GM23338 (cell line): ENCODE measurements at regions not wholly inside any gene's neighbourhood (a gene's known extent, or its start where the extent isn't known, plus 50 kb on each side); places are given as distances from the start of the nearest gene placed in this dataset.

Experiments used
- ATAC-seq: fragments of 200-7000 bp; cut with Tn5 transposase; 3 replicates; pipeline ENCODE4 v1.9.1; 2020
- DNase-seq: peaks from one replicate; pipeline ENCODE4 v3.0.0-alpha.2; 2015; ENCODE audit warnings: low spot score
- H2AFZ ChIP-seq: fragments of 200-600 bp; sonication (generic); 2 replicates; pipeline ENCODE4 v1.8.0; 2016; ENCODE audit warnings: antibody characterized with exemption, mild to moderate bottlenecking, moderate library complexity
- H3F3A ChIP-seq: fragments of 200-600 bp; sonication (generic); replicated peaks from 2 replicates; pipeline ENCODE4 v1.8.0; 2017; ENCODE audit warnings: antibody characterized with exemption, mixed run types, low read depth
- H3K27ac ChIP-seq: fragments of 200-600 bp; sonication (generic); 2 replicates; pipeline ENCODE4 v1.6.1; 2016; ENCODE audit warnings: low read depth
- H3K27me3 ChIP-seq: fragments of 200-600 bp; sonication (generic); 2 replicates; pipeline ENCODE4 v1.8.0; 2016; ENCODE audit warnings: mild to moderate bottlenecking, mixed run types, moderate library complexity; ENCODE audit not compliant: insufficient read depth
- H3K36me3 ChIP-seq: fragments of 200-600 bp; sonication (generic); 2 replicates; pipeline ENCODE4 v1.8.0; 2016; ENCODE audit warnings: mild to moderate bottlenecking; ENCODE audit not compliant: insufficient read depth
- H3K4me1 ChIP-seq: fragments of 200-600 bp; sonication (generic); 2 replicates; pipeline ENCODE4 v1.8.0; 2016; ENCODE audit warnings: mild to moderate bottlenecking, moderate library complexity; ENCODE audit not compliant: insufficient read depth
- H3K4me2 ChIP-seq: fragments of 200-600 bp; sonication (generic); 2 replicates; pipeline ENCODE4 v1.7.1; 2017; ENCODE audit warnings: mixed run types
- H3K4me3 ChIP-seq: fragments of 200-600 bp; sonication (generic); 2 replicates; pipeline ENCODE4 v1.6.1; 2016; ENCODE audit warnings: mixed run types
- H3K79me2 ChIP-seq: fragments of 200-600 bp; sonication (generic); replicated peaks from 2 replicates; pipeline ENCODE4 v1.8.0; 2017; ENCODE audit warnings: mild to moderate bottlenecking; ENCODE audit not compliant: insufficient read depth
- H3K9me2 ChIP-seq: fragments of 200-600 bp; sonication (generic); 2 replicates; pipeline ENCODE4 v1.8.0; 2017; ENCODE audit not compliant: insufficient read depth
- H4K20me1 ChIP-seq: fragments of 200-600 bp; sonication (generic); replicated peaks from 2 replicates; pipeline ENCODE4 v1.8.0; 2017; ENCODE audit warnings: mild to moderate bottlenecking; ENCODE audit not compliant: insufficient read depth
- H3K27ac Mint-ChIP-seq: 2 replicates; pipeline ENCODE4 v1.8.0; 2020; ENCODE audit warnings: inconsistent platforms, mild to moderate bottlenecking, moderate library complexity, mixed read lengths
- H3K27me3 Mint-ChIP-seq: 3 replicates; pipeline ENCODE4 v1.8.0; 2022; ENCODE audit warnings: low read depth, mild to moderate bottlenecking, moderate library complexity, mixed read lengths, inconsistent platforms; ENCODE audit not compliant: insufficient read depth, poor library complexity
- H3K36me3 Mint-ChIP-seq: 3 replicates; pipeline ENCODE4 v1.8.0; 2021; ENCODE audit warnings: low read depth, mild to moderate bottlenecking, inconsistent platforms, moderate library complexity, mixed read lengths
- H3K4me1 Mint-ChIP-seq: 3 replicates; pipeline ENCODE4 v1.8.0; 2020; ENCODE audit warnings: mild to moderate bottlenecking, inconsistent platforms, mixed read lengths
- H3K4me3 Mint-ChIP-seq: 3 replicates; pipeline ENCODE4 v1.8.0; 2021; ENCODE audit warnings: moderate library complexity, mild to moderate bottlenecking, inconsistent platforms, mixed read lengths
- H3K9me3 Mint-ChIP-seq: 3 replicates; pipeline ENCODE4 v1.8.0; 2020; ENCODE audit warnings: moderate library complexity, mild to moderate bottlenecking, inconsistent platforms, mixed read lengths
- CREB1 ChIP-seq: fragments of 250-450 bp; sonication (Bioruptor Pico); IDR thresholded peaks from 2 replicates; pipeline ENCODE4 v1.5.0; 2020; ENCODE audit warnings: low read depth, mild to moderate bottlenecking, moderate library complexity
- EZH2 ChIP-seq: fragments of 200-600 bp; sonication (generic); IDR thresholded peaks from one replicate; pipeline ENCODE4 v1.8.0; 2017; ENCODE audit warnings: antibody characterized with exemption, mild to moderate bottlenecking, low read depth; ENCODE audit not compliant: unreplicated experiment
- EZH2phosphoT487 ChIP-seq: fragments of 200-600 bp; sonication (generic); IDR thresholded peaks from one replicate; pipeline ENCODE4 v1.8.1; 2018; ENCODE audit warnings: antibody characterized with exemption; ENCODE audit not compliant: unreplicated experiment
- JUNB ChIP-seq: IDR thresholded peaks from one replicate; pipeline ENCODE4 v1.6.1; 2016; ENCODE audit warnings: antibody characterized with exemption; ENCODE audit not compliant: unreplicated experiment
- NANOG ChIP-seq: IDR thresholded peaks from 2 replicates; pipeline ENCODE4 v1.6.1; 2016; ENCODE audit warnings: antibody characterized with exemption, borderline replicate concordance
- POLR2AphosphoS5 ChIP-seq: IDR thresholded peaks from 2 replicates; pipeline ENCODE4 v1.6.1; 2016; ENCODE audit warnings: antibody characterized with exemption, low read depth
- STAT1 ChIP-seq: IDR thresholded peaks from one replicate; pipeline ENCODE4 v1.6.1; 2016; ENCODE audit warnings: antibody characterized with exemption; ENCODE audit not compliant: unreplicated experiment
- ZNF114 ChIP-seq: fragments of 250-450 bp; sonication (Bioruptor Pico); IDR thresholded peaks from 2 replicates; pipeline ENCODE4 v1.5.0; 2020; ENCODE audit warnings: mild to moderate bottlenecking, moderate library complexity
- ZNF331 ChIP-seq: fragments of 250-450 bp; sonication (Bioruptor Pico); IDR thresholded peaks from 2 replicates; pipeline ENCODE4 v1.5.0; 2020; ENCODE audit warnings: low read depth, mild to moderate bottlenecking, moderate library complexity
- TF ChIP-seq, protein P1 (sequence below): IDR thresholded peaks from one replicate; pipeline ENCODE4 v1.6.1; 2018; ENCODE audit warnings: antibody characterized with exemption; ENCODE audit not compliant: unreplicated experiment
- TF ChIP-seq, protein P2 (sequence below): fragments of 250-450 bp; sonication (Bioruptor Pico); IDR thresholded peaks from 2 replicates; pipeline ENCODE4 v1.5.0; 2020; ENCODE audit warnings: mild to moderate bottlenecking, moderate library complexity
- TF ChIP-seq, protein P3 (sequence below), 2 experiments: fragments of 200-600 bp in 1 of 2; sonication (generic) in 1 of 2; conservative IDR thresholded peaks; 2 replicates each; pipeline versions ENCODE4 v1.5.1 to v1.6.1; 2016 to 2017; ENCODE audit warnings: antibody characterized with exemption in 2 of 2, low read depth in 2 of 2, mild to moderate bottlenecking in 2 of 2, moderate library complexity in 1 of 2
- TF ChIP-seq, protein P4 (sequence below): IDR thresholded peaks from 2 replicates; pipeline ENCODE4 v1.6.1; 2016; ENCODE audit warnings: antibody characterized with exemption

DNA sequence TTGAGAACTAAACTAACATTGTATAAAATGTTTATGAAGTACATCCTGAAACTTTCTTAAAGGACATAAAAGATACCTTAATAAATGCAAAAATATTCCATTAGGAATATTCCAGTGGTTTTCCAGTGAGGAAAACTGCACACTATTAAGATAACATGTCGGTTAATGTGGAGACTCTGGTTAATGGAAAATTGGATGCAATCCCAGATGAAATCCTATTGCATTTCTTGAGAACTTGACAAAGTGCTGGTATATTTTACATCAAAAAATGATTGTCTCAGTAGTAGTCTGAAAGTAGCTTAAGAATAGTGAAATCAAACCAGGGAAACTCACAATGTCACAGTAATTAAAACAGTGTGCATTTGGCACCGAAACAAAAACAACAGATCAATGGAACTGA lies 202.5 kb upstream of the MON1B start:
- no peaks in the 10 kb centered on the region for H3K27me3 ChIP-seq
- H3K4me1 ChIP-seq = no peaks in the 10 kb centered on the region
- no peaks in the 10 kb centered on the region for H3K79me2 ChIP-seq
- Mint-ChIP-seq H3K27ac (no peak overlapping the region), H3K36me3 (no peaks in the 10 kb centered on the region), H3K27me3 (no peaks in the 10 kb centered on the region), H3K4me3 (no peak overlapping the region), H3K9me3 (peaks cover 53% of the 10 kb centered on the region), H3K4me1 (peaks cover 2% of the 10 kb centered on the region; the same call in 2 of the 3 replicates)
- no peak overlapping the region for H3K27ac ChIP-seq
- TF ChIP-seq JUNB (no peak), ZNF114 (CRISPR knock-in tag) (no peak), EZH2phosphoT487 (no peak), NANOG (no peak), CREB1 (CRISPR knock-in tag) (no peak), POLR2AphosphoS5 (no peak), ZNF331 (CRISPR knock-in tag) (no peak), STAT1 (no peak), EZH2 (no peak)
- TF ChIP-seq, protein P1, sequence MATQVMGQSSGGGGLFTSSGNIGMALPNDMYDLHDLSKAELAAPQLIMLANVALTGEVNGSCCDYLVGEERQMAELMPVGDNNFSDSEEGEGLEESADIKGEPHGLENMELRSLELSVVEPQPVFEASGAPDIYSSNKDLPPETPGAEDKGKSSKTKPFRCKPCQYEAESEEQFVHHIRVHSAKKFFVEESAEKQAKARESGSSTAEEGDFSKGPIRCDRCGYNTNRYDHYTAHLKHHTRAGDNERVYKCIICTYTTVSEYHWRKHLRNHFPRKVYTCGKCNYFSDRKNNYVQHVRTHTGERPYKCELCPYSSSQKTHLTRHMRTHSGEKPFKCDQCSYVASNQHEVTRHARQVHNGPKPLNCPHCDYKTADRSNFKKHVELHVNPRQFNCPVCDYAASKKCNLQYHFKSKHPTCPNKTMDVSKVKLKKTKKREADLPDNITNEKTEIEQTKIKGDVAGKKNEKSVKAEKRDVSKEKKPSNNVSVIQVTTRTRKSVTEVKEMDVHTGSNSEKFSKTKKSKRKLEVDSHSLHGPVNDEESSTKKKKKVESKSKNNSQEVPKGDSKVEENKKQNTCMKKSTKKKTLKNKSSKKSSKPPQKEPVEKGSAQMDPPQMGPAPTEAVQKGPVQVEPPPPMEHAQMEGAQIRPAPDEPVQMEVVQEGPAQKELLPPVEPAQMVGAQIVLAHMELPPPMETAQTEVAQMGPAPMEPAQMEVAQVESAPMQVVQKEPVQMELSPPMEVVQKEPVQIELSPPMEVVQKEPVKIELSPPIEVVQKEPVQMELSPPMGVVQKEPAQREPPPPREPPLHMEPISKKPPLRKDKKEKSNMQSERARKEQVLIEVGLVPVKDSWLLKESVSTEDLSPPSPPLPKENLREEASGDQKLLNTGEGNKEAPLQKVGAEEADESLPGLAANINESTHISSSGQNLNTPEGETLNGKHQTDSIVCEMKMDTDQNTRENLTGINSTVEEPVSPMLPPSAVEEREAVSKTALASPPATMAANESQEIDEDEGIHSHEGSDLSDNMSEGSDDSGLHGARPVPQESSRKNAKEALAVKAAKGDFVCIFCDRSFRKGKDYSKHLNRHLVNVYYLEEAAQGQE = no peak
- TF ChIP-seq, protein P2, sequence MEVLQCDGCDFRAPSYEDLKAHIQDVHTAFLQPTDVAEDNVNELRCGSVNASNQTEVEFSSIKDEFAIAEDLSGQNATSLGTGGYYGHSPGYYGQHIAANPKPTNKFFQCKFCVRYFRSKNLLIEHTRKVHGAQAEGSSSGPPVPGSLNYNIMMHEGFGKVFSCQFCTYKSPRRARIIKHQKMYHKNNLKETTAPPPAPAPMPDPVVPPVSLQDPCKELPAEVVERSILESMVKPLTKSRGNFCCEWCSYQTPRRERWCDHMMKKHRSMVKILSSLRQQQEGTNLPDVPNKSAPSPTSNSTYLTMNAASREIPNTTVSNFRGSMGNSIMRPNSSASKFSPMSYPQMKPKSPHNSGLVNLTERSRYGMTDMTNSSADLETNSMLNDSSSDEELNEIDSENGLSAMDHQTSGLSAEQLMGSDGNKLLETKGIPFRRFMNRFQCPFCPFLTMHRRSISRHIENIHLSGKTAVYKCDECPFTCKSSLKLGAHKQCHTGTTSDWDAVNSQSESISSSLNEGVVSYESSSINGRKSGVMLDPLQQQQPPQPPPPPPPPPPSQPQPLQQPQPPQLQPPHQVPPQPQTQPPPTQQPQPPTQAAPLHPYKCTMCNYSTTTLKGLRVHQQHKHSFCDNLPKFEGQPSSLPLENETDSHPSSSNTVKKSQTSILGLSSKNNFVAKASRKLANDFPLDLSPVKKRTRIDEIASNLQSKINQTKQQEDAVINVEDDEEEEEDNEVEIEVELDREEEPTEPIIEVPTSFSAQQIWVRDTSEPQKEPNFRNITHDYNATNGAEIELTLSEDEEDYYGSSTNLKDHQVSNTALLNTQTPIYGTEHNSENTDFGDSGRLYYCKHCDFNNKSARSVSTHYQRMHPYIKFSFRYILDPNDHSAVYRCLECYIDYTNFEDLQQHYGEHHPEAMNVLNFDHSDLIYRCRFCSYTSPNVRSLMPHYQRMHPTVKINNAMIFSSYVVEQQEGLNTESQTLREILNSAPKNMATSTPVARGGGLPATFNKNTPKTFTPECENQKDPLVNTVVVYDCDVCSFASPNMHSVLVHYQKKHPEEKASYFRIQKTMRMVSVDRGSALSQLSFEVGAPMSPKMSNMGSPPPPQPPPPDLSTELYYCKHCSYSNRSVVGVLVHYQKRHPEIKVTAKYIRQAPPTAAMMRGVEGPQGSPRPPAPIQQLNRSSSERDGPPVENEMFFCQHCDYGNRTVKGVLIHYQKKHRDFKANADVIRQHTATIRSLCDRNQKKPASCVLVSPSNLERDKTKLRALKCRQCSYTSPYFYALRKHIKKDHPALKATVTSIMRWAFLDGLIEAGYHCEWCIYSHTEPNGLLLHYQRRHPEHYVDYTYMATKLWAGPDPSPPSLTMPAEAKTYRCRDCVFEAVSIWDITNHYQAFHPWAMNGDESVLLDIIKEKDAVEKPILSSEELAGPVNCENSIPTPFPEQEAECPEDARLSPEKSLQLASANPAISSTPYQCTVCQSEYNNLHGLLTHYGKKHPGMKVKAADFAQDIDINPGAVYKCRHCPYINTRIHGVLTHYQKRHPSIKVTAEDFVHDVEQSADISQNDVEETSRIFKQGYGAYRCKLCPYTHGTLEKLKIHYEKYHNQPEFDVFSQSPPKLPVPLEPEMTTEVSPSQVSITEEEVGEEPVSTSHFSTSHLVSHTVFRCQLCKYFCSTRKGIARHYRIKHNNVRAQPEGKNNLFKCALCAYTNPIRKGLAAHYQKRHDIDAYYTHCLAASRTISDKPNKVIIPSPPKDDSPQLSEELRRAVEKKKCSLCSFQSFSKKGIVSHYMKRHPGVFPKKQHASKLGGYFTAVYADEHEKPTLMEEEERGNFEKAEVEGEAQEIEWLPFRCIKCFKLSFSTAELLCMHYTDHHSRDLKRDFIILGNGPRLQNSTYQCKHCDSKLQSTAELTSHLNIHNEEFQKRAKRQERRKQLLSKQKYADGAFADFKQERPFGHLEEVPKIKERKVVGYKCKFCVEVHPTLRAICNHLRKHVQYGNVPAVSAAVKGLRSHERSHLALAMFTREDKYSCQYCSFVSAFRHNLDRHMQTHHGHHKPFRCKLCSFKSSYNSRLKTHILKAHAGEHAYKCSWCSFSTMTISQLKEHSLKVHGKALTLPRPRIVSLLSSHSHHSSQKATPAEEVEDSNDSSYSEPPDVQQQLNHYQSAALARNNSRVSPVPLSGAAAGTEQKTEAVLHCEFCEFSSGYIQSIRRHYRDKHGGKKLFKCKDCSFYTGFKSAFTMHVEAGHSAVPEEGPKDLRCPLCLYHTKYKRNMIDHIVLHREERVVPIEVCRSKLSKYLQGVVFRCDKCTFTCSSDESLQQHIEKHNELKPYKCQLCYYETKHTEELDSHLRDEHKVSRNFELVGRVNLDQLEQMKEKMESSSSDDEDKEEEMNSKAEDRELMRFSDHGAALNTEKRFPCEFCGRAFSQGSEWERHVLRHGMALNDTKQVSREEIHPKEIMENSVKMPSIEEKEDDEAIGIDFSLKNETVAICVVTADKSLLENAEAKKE (CRISPR knock-in tag) = no peak
- TF ChIP-seq, protein P3, sequence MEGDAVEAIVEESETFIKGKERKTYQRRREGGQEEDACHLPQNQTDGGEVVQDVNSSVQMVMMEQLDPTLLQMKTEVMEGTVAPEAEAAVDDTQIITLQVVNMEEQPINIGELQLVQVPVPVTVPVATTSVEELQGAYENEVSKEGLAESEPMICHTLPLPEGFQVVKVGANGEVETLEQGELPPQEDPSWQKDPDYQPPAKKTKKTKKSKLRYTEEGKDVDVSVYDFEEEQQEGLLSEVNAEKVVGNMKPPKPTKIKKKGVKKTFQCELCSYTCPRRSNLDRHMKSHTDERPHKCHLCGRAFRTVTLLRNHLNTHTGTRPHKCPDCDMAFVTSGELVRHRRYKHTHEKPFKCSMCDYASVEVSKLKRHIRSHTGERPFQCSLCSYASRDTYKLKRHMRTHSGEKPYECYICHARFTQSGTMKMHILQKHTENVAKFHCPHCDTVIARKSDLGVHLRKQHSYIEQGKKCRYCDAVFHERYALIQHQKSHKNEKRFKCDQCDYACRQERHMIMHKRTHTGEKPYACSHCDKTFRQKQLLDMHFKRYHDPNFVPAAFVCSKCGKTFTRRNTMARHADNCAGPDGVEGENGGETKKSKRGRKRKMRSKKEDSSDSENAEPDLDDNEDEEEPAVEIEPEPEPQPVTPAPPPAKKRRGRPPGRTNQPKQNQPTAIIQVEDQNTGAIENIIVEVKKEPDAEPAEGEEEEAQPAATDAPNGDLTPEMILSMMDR (conservative IDR thresholded peaks at IDR 0.05; ENCODE audit: low read depth in 2 of 2) = no peak
- TF ChIP-seq, protein P4, sequence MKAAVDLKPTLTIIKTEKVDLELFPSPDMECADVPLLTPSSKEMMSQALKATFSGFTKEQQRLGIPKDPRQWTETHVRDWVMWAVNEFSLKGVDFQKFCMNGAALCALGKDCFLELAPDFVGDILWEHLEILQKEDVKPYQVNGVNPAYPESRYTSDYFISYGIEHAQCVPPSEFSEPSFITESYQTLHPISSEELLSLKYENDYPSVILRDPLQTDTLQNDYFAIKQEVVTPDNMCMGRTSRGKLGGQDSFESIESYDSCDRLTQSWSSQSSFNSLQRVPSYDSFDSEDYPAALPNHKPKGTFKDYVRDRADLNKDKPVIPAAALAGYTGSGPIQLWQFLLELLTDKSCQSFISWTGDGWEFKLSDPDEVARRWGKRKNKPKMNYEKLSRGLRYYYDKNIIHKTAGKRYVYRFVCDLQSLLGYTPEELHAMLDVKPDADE = no peak
- ATAC-seq (no peak), DNase-seq (no peak)
- H3K9me2 ChIP-seq = no peaks in the 10 kb centered on the region
- no peaks in the 10 kb centered on the region for H4K20me1 ChIP-seq
- H3K4me3 ChIP-seq = no peak overlapping the region
- no peaks in the 10 kb centered on the region for H3F3A ChIP-seq
- H2AFZ ChIP-seq = no peak overlapping the region
- no peak overlapping the region for H3K4me2 ChIP-seq
- no peaks in the 10 kb centered on the region for H3K36me3 ChIP-seq
